Fibroblast of the conjunctiva (primary cell): ENCODE measurements at regions not wholly inside any gene's neighbourhood (a gene's known extent, or its start where the extent isn't known, plus 50 kb on each side); places are given as distances from the start of the nearest gene placed in this dataset.

Source experiments
- DNase-seq: peaks from one replicate; pipeline ENCODE4 v3.0.0-alpha.2; 2010; ENCODE audit warnings: low read depth

DNA sequence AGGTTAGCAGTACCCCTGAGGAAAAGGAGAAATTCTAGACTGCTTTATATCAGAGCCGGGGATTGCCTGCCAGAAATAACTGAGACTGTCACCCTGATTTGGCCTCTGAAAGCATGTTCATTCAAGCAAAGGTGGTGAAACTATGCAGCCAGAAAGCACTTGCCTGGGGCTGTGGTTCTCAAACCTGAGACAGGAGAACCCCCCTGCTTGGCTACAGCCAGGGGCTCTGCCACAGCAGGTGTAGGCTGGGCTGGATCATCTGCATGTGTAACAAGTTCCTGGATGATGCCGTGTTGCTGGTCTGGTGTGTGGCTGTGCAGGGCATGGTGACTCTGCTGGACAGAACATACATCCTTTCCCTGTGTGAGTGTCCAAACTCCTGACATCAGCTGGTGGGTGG lies 157.8 kb downstream of the NXNL2 start:
- no peak for DNase-seq

DNA sequence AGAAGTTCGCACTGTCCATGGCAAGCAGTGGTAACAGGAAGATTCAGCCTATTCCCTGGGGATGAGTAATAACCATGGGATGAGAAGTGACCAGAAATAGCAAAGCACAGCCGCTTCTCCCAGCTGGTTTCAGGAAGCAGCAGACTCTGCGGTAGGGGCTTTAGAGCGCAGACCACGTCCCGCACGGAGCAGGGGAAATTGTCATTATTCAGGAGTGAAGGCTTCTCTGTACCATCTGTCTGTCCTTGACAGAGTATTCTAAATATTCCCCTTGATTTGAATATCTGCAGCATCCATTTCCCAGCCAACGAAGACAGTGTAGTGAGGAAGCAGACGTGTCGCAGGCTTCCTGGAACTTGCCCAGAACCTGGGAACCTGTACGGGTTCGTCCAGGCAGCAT lies 159.6 kb downstream of the NXNL2 start:
- no peak for DNase-seq

DNA sequence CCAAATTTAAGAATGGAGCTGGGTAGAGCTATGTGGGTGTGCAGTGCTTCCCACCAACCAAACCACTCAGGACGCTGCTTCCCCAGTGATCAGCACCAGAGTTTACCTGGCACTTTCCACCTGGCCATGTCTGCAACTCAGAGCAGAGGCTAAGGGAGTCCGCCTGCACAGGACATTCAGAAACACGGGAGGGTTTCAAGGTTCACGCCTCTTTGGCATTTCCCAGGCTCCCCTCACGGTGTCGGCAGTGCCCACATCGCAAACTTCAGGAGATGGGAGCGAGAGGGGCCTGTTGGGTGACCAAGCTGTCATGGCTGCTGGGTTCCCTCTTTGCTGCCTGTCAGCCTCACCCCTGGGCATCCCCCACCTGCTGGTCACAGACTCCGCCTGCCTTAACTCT lies 161.5 kb downstream of the NXNL2 start:
- DNase-seq = no peak

DNA sequence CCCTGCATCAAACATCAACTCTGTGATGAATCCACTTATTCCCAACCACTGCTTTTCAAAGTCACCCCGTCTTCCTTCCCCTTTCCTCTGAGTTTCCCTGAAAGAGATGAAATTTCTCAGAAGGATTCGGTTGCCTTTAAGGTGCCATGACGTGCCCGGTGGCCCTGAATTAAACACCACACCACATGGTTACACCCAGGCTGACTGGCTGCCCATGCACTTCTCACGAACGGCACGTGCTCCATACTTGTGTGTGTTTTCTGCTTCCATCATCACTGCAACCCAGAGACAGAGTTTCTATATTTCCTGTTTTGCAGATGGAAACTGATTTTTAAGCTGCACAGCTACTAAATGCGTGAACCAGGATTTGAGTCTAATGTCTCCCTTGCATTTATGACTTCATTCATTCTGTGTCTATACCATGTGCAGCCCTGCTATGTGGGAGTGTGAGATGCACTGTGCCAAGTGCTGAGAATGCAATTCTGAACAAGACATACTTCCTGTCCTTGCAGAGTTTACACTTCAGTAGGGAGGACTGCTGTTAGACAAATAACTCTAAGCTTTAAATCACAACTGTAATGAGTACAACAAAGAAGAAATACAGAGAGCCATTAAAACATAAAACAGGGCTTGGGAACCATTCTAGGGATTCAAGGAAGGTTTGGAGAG lies 162.9 kb downstream of the NXNL2 start:
- DNase-seq = no peak

DNA sequence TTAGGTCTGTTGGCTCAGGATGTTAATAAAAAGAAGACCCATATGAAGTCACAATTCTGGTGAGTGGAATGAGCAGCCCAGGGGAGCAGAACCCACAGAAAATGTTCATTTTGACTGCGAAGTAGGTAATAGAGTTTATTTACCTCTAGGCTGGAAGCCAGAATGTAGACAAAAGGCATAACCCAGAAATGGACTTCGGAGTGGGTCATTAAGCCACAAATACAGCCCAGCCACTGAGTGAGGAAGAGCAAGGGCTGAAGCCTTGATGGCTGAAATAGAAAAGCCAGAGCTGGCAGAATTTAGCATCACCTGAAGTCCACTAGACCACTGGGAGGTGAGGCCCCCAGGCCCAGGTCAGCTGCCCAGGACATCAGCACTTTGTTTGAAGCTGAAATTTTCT lies 168.0 kb downstream of the NXNL2 start:
- DNase-seq = no peak

DNA sequence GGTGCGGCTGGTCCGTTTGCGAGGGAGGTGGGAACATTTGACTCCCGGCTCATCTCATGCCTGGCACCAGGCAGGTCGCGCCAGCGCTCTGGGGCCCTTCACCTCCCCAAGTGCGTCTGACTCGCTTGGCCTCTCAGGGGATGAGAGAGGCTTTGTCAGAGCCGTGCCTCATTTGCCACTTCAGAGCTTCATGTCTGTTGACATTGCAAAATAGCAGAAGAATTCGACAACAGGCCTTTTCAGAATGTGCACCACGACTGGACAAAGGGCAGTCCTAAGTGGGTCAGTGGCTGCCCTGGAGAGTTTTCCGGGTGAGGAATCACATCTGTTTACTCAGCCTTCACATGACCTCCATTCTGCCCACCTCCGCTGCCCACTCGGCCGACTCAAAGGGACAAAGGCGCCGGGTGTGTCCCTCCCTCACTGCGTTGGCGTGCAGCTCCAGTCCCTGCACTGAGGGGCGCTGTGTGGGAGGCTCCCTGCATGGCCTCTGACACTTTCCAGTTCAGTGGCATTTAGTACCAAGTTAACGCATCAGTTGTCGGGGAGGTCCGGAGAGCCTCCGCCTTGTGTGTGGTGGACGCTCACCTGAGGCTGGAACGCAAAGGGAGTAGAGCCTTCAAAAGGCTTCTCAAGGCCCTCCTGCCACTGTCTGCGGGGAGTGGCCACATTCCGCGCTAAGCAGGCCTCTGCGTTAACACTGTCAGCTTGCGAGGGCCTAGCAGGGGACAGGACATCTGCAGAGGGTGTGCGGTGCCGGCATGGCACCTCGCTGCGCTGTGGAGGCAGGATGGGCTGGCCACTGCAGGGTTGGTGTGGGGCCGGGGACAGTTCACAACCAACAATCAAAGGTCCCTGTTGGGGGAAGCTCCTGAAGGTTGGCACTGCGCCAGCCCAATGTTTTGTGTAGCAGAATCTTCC lies 171.5 kb downstream of the NXNL2 start:
- DNase-seq = no peak

DNA sequence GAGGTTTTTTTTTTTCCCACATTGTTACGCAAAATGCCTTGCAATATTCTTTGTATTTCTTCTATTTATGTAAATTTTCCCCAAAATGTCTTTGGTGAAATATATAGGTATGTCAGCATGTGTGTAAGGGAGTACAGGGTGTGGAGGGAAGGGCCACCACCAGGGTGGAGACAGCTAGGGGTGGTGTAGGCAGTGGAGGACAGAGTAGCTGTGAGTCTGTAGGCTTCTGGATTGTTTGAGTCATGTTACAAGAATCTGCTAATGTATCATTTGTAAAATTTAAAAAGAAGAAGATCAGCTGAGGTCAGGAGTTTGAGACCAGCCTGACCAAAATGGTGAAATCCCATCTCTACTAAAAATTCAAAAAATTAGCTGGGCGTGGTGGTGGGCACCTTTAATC lies 175.5 kb downstream of the NXNL2 start:
- no peak for DNase-seq

DNA sequence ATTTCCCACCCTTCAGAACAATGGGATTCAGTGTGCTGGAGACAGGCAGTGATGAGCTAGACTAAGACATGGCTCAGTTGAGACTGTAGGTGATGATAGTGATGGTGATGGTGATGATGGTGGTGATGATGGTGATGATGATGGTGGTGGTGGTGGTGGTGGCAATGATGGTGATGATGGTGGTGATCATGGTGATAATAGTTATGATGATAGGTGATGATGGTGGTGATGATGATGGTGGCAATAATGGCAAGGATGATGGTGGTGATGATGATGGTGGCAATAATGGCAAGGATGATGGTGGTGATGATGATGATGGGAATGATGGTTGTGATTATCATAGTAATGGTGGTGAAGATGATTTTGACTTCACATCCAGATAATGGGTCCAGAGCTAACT lies 176.7 kb downstream of the NXNL2 start:
- DNase-seq = no peak

DNA sequence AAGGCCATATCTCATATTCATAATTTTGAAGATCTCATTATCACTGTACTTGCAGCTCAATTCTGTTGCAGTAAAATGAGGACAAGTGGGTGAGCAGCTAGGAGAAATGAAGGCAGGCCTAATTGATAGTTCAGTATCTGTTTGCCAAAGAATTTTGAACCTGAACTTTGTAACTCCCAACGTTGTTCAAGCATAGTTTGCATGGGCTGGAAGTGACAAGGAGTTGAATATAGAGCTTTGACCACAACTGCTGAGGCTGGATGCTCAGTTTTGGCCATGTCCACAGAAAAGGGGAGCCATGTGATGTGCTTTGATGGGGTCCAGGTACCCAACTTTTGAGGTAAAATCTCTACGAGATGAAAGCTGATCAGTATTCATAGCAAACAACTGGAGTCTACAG lies 177.5 kb downstream of the NXNL2 start:
- DNase-seq = no peak

DNA sequence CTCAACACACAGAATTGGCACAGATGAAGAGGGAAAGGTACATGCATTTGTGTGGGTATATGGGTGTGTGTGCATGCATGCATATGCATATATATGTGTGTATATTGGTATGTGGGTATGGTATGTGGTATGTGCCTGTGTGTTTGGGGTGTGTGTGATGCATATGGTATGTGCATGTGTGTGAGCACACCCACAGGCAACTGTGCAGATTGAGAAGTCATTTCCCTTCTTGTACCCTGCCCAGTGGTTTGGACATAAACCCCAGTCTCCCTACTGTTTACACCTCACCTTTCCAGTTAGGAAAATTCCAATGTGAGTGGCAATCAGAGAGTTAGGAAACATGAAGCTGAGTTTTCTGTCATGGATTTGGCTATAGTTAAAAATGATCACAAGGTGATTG lies 178.0 kb downstream of the NXNL2 start:
- no peak for DNase-seq

DNA sequence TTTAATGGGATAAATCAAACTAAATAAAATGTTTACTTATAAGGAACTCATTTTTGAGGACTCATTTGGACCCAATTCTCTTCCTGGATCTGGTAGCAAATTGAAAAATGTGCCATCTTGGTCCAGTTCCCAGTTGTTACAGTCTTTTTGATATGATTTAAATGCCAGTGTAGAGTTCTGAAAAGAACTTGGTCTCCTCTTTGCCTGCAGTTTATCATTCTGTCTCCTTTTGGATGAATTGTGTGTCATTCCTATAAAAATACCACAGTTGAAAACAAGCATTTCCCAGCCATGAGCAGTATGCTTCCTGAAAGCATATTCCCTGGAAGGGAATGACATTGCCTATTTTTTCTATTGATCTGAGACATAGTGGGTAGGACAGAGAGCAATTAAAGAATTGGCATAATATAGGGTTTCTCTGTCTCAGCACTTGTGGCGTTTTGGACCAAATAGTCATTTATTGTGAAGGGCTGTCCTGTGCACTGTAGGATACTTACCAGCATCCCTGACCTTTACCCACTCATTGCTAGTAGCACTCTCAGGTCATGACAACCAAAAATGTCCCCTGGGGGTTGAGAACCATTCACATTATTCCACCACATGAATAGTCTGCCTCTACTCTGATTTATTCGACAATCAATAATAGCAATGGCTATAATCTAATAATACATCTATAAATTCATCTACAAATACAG lies 181.8 kb downstream of the NXNL2 start:
- DNase-seq = no peak

DNA sequence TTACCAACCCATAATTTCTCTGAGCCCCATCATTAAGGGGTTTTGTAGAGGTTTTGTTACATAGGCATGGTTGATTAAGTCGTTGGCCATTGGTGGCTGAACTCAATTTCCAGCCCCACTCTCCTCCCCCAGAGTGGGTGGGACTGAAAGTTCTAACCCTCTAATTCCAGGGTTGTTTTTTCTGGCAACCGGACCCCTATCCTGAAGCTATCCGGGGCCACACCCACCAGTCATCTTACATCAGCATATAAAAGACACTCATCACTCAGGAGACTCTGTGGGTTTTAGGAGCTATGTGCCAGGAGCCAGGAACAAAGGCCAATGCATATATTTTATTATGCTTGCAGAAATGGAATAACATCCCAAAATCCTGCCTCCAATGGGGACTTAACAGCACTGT lies 186.0 kb downstream of the NXNL2 start:
- peak; percentile 53 for DNase-seq

DNA sequence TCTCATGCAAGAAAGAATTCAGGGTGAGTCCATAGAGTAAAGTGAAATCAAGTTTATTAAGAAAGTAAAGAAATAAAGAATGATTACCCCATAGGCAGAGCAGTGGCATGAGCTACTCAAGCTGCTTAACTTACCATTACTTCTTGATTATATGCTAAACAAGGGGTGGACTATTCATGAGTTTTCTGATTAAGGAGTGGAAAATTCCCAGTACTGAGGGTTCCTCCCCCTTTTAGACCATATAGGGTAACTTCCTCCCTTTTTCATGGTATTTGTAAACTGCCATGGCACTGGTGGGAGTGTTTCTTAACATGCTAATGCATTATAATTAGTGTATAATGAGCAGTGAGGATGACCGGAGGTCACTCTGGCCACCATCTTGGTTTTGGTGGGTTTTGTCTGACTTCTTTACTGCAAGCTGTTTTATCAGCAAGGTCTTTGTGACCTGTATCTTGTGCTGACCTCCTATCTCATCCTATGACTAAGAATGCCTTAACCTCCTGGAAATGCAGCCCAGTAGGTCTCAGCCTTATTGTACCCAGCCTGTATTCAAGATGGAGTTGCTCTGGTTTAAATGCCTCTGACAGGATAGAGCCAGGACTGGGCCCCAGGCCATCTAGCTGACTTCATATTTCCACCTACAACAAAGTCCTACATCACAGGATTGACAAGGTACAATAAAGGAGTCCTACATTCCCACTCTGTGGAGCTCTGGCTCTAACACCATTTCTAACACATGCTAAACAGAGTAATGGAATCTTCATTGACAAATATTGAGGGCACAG lies 186.7 kb downstream of the NXNL2 start:
- DNase-seq = no peak

DNA sequence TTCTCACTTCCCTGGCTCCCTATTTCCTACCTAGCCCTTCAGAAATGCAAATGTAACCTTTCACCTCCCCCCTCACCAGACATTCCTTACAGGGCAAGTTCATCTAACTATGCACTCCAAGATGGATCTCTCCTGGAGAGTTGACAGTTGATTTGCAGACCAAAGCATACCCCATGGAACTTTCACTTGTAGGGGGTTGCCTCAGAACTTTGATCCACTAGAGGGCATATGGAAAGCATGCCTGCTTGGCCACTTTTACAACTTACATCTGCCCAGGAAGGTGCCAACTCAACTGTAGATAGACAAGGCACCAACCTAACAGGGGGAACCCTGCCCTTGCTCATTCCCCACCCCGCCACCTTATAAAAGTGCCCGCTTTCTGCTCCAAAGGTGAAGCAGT lies 187.8 kb downstream of the NXNL2 start:
- DNase-seq = no peak

DNA sequence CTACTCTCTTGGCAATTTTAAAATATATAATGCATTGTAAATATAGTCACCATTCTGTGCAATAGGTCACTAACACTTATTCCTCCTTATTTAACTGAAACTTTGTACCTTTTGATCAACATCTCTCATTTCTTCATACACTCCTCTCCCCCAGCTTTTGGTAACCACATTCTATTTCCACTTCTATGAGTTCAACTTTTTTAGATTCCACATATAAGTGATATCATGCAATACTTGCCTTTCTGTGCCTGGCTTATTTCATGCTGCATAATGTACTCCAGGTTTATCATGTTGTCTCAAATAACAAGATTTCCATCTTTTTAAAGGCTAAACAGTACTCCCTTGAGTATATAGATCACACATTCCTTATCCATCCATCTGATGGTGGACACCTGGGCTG lies 188.8 kb downstream of the NXNL2 start:
- DNase-seq = no peak

DNA sequence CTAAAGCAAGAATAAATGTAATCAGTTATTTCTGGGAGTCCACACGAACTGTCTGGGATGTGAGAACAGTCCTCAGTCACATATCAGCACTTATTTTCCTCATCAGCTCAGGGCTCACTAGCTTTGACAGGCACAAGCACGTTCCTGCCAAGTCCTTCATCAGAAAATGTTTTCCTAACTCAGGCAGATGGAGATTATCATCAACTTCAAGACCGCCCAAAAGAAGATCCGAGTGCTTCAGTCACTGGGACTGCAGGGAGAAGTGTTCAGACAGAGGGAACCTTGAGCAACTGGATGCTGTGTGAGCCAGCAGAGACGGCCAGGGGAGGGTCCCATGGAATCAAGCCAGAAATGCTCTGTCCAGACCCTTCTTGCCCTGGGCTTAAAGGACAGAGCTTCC lies 189.4 kb downstream of the NXNL2 start:
- no peak for DNase-seq

DNA sequence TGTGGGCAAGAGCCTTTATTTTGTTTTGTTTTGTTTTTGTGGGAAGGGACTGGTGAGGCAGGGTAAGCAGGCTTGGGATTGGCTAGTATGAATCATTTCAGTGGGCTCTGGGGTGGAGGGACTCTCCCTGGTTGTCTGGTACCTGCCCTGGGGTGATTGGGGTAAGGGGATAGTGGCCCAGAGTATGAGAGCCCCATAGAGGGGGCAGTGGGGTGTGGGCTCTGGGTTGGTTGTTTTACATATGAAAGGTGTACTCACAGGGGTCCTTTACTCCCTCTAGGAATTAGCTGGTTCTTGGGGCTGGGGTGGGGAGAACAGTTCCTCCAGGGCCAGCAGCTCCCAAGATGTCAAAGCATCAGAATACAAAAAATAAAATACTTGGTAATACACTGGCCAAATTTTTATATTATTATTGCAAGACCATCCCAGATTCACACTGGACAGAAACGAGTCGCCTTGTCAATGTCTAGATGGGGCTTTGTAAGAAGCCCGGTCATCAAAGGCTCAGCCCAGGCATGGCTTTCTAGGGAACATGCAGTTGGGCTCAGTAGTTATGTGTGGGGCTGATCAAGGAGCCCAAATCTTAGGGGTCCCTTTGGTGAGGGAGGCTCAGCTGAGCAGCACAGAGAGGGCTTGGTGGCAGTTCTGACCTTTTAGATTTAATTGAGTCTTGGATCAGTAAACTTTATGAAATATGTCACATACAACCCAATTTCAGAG lies 190.5 kb downstream of the NXNL2 start:
- DNase-seq = no peak

DNA sequence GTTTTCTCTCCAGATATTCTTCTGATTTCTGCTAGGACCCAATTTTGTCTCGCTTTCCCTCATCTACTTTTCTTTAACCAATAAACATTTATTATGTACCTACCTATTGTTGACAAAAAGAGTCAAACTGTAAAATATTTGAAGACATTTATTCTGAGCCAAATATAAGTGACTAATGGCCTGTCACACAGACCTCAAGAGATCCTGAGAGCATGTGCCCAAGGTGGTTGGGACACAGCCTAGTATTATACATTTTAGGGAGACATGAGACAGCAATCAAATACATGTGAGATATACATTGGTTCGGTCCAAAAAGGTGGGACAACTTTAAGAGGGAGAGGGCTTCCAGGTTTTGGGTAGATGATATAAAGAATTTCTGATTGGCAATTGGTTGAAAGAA lies 191.8 kb downstream of the NXNL2 start:
- DNase-seq = no peak

DNA sequence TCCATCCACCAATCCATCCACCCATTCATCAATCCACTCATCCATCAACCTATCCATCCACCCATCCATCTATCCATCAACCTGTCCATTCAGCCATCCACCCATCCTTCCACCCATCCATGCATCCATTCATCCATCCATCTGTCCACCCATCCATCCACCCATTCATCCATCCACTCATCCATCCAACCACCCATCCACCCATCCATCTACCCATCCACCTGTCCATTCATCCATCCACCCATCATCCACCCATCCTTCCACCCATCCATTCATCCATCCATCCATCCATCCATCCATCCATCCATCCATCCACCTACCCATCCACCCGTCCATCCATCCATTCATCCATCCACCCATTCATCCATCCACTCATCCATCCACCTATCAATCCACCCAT lies 195.8 kb downstream of the NXNL2 start:
- no peak for DNase-seq

DNA sequence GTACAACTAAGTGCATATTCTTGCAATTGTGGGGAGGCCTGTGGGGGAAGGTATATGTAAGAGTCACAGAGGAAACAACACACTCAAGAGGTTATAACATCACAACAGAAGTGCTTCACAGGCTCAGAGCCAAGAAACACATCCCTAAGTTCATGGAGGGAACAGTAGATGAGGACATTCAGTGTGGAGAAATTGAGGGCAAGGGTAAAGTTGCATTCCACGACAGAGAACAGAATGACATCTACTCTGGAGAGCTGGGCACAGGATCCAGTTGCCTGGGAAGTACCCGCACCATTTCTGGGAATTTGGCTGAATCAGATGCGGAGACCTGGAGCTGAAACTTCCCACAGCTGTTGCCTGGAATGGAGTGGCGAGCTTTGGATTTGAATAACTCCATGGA lies 197.2 kb downstream of the NXNL2 start:
- peak; percentile 67 for DNase-seq

DNA sequence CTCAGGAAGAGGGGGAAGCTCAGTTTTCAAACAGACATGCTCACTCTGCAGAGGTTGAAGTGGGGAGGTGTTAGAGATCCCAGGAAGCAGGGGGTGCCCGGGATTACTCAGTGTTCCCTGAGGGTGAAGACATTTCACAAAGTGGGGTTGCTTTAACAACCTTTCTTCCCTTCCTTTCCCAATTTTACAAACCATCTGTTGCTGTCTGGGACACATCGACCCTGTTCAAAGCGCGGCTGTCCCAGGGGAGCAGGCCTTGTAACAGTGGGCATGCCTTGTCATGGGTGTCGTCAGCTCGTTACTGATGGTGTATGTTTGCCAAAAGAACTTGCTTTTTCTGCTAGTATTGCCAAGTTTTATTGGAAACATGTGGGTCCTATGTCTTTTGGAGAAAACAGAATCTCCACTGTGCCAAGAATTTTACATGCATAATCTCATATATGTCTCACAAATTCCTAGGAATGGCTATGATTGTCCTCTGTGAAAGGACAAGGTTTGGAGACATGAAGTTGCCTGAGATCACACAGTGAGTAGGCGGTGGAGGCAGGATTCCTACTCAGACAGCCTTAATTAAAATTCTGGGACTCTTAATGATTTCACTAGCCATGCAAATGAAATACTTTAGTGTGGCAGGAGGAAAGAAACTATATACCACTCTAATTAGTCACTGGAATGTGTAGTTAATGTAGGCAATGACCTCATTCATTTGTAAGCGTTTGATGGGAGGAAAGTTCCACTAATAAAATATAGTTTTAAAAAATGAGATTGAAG lies 198.9 kb downstream of the NXNL2 start:
- peak; percentile 87 for DNase-seq
